Peyer's patch (tissue), 4 donors: ENCODE measurements at regions not wholly inside any gene's neighbourhood (a gene's known extent, or its start where the extent isn't known, plus 50 kb on each side); places are given as distances from the start of the nearest gene placed in this dataset.

Experiments used
- DNase-seq, 3 donors: peaks; one replicate each; pipeline ENCODE4 v3.0.0-alpha.2; 2017 to 2019
- H3K27ac ChIP-seq, 4 donors: fragments of 200-600 bp; sonication (generic); one replicate each; pipeline ENCODE4 v1.5.1; 2016 to 2019
- H3K27me3 ChIP-seq, 2 donors: fragments of 200-600 bp; sonication (generic); one replicate each; pipeline ENCODE4 v1.5.1; 2019
- H3K36me3 ChIP-seq, 3 donors: fragments of 200-600 bp; sonication (generic); one replicate each; pipeline ENCODE4 v1.5.1; 2016 to 2019
- H3K4me1 ChIP-seq, 4 donors: fragments of 200-600 bp; sonication (generic); one replicate each; pipeline ENCODE4 v1.5.1; 2016 to 2019
- H3K4me3 ChIP-seq, 4 donors: fragments of 200-600 bp; sonication (generic); 1 replicate in 3 of 4; 2 replicates in 1 of 4; pipeline ENCODE4 v1.5.1; 2016 to 2019; ENCODE audit warnings: mild to moderate bottlenecking in 1 of 4
- H3K9me3 ChIP-seq, 4 donors: fragments of 200-600 bp; sonication (generic); one replicate each; pipeline ENCODE4 v1.5.1; 2016 to 2019; ENCODE audit warnings: mild to moderate bottlenecking in 1 of 4
- POLR2A ChIP-seq, 2 donors: fragments of 450-650 bp; IDR thresholded peaks; one replicate each; pipeline ENCODE4 v1.5.1; 2017; ENCODE audit warnings: antibody characterized with exemption in 2 of 2, mild to moderate bottlenecking in 2 of 2, moderate library complexity in 2 of 2
- TF ChIP-seq, protein P1 (sequence below), 6 experiments: fragments of 450-650 bp in 4 of 6; fragments of 200-600 bp in 2 of 6; sonication (generic) in 1 of 6; IDR thresholded peaks; one replicate each; pipeline ENCODE4 v1.5.1; 2017 to 2019; ENCODE audit warnings: antibody characterized with exemption in 6 of 6, mild to moderate bottlenecking in 3 of 6, moderate library complexity in 1 of 6

DNA sequence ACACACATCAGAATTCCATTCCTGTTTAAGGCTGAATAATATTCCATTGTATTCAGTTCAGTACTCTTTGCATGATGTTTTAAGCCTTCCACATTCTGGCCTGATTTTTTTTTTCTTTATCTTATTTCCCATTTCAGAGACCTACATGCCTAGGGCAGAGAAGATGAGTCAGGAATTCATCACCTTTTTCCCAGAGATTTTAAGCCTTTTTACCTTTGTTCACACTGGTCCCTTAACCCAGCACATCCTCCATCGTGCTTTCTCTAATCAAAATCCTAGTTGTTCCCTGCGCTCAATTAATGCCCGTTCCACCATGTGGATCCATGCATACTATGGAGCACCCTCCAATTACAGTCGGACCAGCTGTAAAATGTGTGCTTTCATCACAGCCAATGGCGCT, 245.1 kb downstream of the DHX15 start:
- Histone ChIP-seq H3K4me3 (no peak overlapping the region), H3K27me3 (no peaks in the 10 kb centered on the region), H3K27ac (no peak overlapping the region), H3K36me3 (no peaks in the 10 kb centered on the region), H3K9me3 (no peaks in the 10 kb centered on the region), H3K4me1 (no peaks in the 10 kb centered on the region)
- DNase-seq: no peak
- TF ChIP-seq, protein P1, sequence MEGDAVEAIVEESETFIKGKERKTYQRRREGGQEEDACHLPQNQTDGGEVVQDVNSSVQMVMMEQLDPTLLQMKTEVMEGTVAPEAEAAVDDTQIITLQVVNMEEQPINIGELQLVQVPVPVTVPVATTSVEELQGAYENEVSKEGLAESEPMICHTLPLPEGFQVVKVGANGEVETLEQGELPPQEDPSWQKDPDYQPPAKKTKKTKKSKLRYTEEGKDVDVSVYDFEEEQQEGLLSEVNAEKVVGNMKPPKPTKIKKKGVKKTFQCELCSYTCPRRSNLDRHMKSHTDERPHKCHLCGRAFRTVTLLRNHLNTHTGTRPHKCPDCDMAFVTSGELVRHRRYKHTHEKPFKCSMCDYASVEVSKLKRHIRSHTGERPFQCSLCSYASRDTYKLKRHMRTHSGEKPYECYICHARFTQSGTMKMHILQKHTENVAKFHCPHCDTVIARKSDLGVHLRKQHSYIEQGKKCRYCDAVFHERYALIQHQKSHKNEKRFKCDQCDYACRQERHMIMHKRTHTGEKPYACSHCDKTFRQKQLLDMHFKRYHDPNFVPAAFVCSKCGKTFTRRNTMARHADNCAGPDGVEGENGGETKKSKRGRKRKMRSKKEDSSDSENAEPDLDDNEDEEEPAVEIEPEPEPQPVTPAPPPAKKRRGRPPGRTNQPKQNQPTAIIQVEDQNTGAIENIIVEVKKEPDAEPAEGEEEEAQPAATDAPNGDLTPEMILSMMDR (IDR thresholded peaks at IDR 0.05): no peak
- no peak for TF ChIP-seq POLR2A (IDR thresholded peaks at IDR 0.05)

DNA sequence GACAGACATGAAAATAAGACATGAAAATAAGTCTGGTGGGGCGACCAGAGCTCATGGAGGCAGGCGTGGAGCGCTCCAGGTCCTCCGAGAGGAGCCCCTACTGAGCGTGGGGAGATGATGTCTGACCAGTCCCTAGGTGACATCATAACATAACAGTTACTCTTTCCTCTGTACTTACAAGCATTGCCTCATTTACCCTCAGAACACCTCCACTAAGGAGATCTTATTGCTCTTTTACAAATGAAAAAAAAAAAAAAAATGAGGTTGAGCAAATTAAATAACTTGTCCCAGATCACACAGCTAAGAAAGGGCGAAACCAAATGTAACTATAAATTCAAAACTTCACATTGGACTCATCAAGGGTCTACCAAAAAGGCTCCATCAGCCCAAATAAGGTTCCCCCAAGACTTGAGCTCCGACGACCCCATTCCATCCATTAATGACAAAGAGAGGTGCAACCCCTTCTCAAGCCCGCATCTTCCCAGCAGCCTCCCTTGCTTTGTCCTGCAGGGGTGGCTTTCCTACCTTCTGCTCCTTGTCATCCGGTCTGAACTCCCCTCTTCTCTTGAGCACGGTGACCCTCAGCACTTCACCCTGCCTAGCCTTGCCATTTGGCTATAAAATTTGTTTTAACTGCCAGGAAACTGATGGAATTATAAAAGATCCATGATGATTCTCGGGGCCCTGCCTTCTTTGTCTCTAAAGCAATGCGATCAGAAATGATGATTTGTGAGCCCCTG, 246.7 kb downstream of the DHX15 start:
- Histone ChIP-seq H3K27me3 (no peaks in the 10 kb centered on the region), H3K9me3 (no peaks in the 10 kb centered on the region), H3K4me1 (no peaks in the 10 kb centered on the region), H3K4me3 (no peak overlapping the region), H3K27ac (no peak overlapping the region), H3K36me3 (no peaks in the 10 kb centered on the region)
- no peak for TF ChIP-seq POLR2A (IDR thresholded peaks at IDR 0.05)
- TF ChIP-seq, protein P1 (IDR thresholded peaks at IDR 0.05): no peak
- no peak for DNase-seq

DNA sequence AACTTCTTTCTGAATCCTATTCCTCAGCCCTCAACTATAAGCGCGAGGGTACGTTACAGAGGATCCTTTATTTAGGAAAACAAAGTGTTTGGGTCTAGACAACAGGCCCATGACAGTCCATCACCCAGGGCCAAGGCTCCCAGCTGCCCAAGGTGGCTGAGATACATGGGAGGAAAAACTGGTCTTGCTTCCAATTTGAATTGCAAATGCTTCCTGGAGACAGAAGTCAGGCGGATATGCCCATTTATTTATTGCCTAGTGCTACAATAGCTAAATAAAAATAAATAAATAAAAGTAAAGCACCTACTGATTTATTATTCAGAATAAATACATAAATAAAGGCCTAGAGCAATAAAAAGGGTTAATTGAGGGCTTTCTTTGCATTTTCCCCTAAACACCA, 248.7 kb downstream of the DHX15 start:
- TF ChIP-seq, protein P1 (IDR thresholded peaks at IDR 0.05): no peak
- TF ChIP-seq POLR2A (IDR thresholded peaks at IDR 0.05): no peak
- H3K4me3 ChIP-seq: no peak overlapping the region
- no peak overlapping the region for H3K27ac ChIP-seq
- no peaks in the 10 kb centered on the region for H3K4me1 ChIP-seq
- H3K27me3 ChIP-seq: no peaks in the 10 kb centered on the region
- no peaks in the 10 kb centered on the region for H3K36me3 ChIP-seq
- no peaks in the 10 kb centered on the region for H3K9me3 ChIP-seq
- no peak for DNase-seq

DNA sequence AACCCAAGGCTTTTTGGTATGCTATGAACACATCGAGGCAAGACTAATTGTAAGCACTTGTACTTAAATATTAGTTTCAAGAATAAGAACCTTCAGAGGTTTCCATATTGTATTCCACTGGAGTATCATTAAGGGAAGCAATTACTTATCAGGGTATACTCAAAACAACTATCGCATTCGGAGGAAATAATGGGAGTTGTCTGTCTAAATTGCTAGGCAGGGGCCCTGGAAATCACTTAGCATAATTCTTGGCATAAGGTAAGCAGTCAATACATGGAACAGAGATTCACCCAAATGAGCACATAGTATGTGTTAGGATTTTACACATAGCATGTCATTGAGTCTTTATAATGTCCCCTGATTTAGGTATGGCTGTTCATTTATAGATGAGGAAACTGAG, 249.4 kb downstream of the DHX15 start:
- Histone ChIP-seq H3K4me1 (no peaks in the 10 kb centered on the region), H3K27ac (no peak overlapping the region), H3K9me3 (no peaks in the 10 kb centered on the region), H3K36me3 (no peaks in the 10 kb centered on the region), H3K4me3 (no peak overlapping the region), H3K27me3 (no peaks in the 10 kb centered on the region)
- DNase-seq: no peak
- TF ChIP-seq, protein P1 (IDR thresholded peaks at IDR 0.05): no peak
- TF ChIP-seq POLR2A (IDR thresholded peaks at IDR 0.05): no peak

DNA sequence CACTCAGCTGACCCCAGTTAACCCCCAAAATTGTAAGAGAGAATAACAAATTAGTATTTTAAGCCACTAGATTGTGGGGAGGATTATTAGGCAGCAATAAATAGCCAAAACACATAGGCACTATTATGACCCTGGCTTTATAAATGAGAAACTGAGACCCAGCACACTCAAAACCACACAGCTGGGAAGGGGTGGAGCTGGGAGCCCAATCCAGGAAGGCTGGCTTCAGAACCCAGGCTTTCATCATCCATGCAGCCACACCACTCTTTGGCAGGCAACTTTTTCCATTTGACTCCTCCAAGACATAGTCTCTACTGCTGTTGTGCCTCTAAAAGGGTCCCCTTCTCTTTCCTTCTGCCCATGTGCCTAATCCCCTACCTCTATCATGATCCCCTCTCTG, 253.8 kb downstream of the DHX15 start:
- Histone ChIP-seq H3K9me3 (no peaks in the 10 kb centered on the region), H3K27me3 (no peaks in the 10 kb centered on the region), H3K36me3 (no peaks in the 10 kb centered on the region), H3K27ac (no peak overlapping the region), H3K4me3 (no peak overlapping the region), H3K4me1 (no peaks in the 10 kb centered on the region)
- TF ChIP-seq, protein P1 (IDR thresholded peaks at IDR 0.05): no peak
- no peak for TF ChIP-seq POLR2A (IDR thresholded peaks at IDR 0.05)
- no peak for DNase-seq

DNA sequence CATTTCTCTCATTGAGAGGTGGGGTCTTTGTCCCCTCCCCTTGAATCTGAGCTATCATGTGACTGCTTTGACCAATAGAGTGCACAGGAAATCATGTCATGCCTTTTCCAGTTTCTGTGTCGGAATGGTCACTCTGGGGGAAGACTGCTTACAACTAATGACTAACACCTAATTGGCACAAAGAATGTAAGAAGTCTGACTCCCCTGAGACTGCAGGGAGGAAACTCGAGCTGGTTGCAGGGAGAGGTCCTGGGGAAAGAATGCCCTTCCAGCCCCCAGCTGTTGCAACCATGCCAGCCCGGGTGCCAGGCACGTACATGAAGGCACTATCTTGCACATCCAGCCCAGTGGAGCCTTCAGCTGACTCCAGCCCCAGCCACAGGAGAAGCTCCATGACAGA, 254.2 kb downstream of the DHX15 start:
- no peak for DNase-seq
- Histone ChIP-seq H3K36me3 (no peaks in the 10 kb centered on the region), H3K27me3 (no peaks in the 10 kb centered on the region), H3K27ac (no peak overlapping the region), H3K4me3 (no peak overlapping the region), H3K4me1 (no peaks in the 10 kb centered on the region), H3K9me3 (no peaks in the 10 kb centered on the region)
- TF ChIP-seq, protein P1 (IDR thresholded peaks at IDR 0.05): no peak
- no peak for TF ChIP-seq POLR2A (IDR thresholded peaks at IDR 0.05)
